ENCODE measurements at regions not wholly inside any gene's neighbourhood (a gene's known extent, or its start where the extent isn't known, plus 50 kb on each side); places are given as distances from the start of the nearest gene placed in this dataset.

DNA sequence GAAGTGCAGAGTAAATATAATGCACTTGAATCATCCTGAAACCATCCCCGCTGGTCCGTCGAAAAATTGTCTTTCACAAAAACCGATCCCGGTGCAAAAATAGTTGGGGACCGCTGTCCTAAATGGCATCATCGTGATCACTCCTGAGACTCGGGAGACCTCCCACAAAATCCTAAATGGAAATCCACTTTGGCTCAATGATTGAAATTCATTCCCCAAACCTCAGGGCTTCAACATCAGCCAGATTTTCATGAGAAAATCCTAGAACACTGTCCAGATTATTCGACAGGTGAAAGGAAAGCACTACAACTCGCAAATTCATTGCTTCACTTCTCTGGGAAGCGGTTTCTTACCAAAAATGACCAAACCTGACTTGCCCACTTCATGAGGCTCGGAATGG is 335.3 kb upstream of the ZNF507 start:
- no peak for DNase-seq
- H3K9me3 ChIP-seq, result no peaks in the 10 kb centered on the region
- no peaks in the 10 kb centered on the region for H3K36me3 ChIP-seq
- no peaks in the 10 kb centered on the region for H3K4me1 ChIP-seq
- no peaks in the 10 kb centered on the region for H3K27me3 ChIP-seq
- no peak overlapping the region for H3K27ac ChIP-seq
- H3K4me3 ChIP-seq, result no peak overlapping the region
- H3K9ac ChIP-seq (ENCODE audit: low read depth in 2 of 2, low read length in 2 of 2), result no peak overlapping the region
- intact Hi-C loops (cut with DNase I), result no loop called here
- TF ChIP-seq, protein P1, sequence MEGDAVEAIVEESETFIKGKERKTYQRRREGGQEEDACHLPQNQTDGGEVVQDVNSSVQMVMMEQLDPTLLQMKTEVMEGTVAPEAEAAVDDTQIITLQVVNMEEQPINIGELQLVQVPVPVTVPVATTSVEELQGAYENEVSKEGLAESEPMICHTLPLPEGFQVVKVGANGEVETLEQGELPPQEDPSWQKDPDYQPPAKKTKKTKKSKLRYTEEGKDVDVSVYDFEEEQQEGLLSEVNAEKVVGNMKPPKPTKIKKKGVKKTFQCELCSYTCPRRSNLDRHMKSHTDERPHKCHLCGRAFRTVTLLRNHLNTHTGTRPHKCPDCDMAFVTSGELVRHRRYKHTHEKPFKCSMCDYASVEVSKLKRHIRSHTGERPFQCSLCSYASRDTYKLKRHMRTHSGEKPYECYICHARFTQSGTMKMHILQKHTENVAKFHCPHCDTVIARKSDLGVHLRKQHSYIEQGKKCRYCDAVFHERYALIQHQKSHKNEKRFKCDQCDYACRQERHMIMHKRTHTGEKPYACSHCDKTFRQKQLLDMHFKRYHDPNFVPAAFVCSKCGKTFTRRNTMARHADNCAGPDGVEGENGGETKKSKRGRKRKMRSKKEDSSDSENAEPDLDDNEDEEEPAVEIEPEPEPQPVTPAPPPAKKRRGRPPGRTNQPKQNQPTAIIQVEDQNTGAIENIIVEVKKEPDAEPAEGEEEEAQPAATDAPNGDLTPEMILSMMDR (IDR thresholded peaks at IDR 0.05), result no peak

DNA sequence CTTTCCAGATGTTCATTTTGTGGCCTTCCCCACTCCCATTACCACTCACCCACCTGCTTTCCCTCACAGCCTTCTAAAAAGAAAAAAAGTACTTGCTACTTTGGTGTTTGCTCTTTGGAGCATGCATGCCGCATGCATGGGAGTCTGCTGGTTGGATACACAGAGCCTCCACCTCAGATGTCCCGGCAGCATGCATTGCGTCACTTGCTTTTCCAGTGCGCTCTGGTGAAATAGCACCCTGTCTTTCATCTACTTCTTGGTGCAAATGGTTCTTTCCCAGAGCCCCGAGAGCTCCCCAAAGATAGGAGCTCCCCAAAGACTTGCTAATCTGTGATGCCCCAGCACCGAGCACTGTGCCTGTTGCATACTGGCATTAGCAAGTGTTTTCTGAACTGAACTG is 333.2 kb upstream of the ZNF507 start:
- Histone ChIP-seq H3K9me3 (no peaks in the 10 kb centered on the region), H3K4me1 (no peaks in the 10 kb centered on the region), H3K27ac (no peak overlapping the region), H3K9ac (ENCODE audit: low read depth in 2 of 2, low read length in 2 of 2) (no peak overlapping the region), H3K36me3 (no peaks in the 10 kb centered on the region), H3K27me3 (no peaks in the 10 kb centered on the region), H3K4me3 (no peak overlapping the region)
- TF ChIP-seq, protein P1 (IDR thresholded peaks at IDR 0.05), result no peak
- intact Hi-C loops (cut with DNase I), result no loop called here
- no peak for DNase-seq

DNA sequence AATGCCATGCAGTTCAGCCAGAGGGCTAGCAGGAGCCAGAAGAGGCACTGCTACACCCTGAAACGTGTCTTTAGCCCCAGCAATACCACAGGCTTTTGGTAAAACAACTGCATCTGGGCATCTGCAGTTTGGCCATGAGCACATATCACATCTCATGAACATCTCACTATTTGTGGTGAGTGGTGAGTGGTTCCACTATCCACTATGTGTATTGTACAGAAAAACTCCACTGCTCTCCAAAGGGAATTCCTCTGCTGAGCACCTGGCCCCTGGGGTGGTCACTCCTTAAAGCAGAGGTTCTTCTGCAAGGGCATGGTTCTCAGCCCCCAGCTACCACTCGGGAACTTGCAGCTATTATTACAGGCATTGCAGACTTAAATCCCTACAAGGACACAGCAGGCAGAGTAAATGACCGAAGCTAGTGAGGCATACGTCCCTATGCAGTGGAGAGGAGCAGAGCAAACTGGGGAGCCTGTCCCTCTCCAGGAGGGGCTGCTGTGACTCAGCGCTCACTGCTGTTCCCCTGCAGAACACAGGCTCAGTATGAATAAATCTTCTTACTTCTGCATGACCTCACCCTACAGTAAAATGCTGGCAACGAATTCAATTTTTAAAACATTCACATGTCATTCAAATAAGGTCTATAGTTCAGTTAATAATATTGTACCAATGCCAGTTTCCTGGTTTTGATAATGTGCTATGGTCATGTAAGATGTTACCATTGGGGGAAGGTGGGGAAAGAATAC is 332.4 kb upstream of the ZNF507 start:
- Histone ChIP-seq H3K36me3 (no peaks in the 10 kb centered on the region), H3K9ac (ENCODE audit: low read depth in 2 of 2, low read length in 2 of 2) (no peak overlapping the region), H3K27me3 (no peaks in the 10 kb centered on the region), H3K4me3 (no peak overlapping the region), H3K4me1 (no peaks in the 10 kb centered on the region), H3K9me3 (no peaks in the 10 kb centered on the region), H3K27ac (no peak overlapping the region)
- intact Hi-C loops (cut with DNase I), result no loop called here
- no peak for DNase-seq
- TF ChIP-seq, protein P1 (IDR thresholded peaks at IDR 0.05), result no peak

DNA sequence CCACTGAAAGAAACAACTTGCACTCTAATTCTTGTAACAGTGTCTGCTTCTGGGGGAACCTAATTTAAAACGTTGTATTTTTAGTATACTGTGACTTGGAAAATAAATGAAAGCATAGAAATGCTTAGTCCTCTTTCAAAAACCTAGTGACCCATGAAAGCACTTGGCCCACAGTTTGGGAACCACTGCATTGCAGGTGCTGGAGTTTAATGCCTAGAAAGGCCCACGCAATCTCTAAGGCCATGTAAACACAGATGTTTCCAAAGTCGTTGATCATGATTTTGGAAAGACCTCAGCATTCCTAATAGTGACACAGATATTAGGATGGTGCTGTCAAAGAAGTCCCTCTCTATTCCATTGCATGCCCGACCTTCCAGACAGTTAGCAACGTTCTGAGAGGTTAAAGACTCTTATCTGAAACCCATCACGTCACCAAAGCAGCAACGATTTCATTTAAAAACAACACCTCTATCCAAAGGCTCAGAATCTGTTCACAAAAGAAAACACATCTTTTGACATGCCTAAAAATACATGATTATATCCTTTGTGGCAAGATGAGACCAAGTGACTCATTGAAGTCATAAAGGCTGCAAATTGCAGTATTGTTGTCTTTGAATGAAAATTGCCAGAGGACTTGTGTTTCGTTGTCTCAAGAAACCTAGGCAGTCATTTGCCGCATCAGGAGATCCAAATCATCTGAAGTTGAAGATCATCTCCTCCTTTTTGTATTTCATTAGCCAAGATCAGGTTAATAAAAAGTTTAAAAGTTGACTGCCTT is 328.0 kb upstream of the ZNF507 start:
- TF ChIP-seq, protein P1 (IDR thresholded peaks at IDR 0.05), result no peak

DNA sequence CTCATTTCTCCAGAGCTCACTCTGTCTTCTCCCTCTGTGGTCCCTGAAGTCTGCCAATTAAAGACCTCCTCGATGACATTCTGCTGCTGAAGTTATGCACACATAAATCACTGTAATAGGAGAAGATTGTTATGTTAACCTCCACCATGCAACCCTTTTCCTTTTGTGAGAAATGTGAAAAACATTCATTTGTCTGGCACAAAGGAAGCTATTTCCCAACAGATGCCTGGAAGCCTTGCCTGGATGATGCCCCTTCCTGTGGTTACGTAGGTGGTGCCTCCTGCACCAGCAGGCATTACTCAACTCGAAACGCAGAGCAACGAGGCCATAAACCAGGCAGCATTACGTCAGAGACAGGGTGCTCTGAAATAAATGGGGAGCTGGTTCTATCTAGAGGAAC is 327.4 kb upstream of the ZNF507 start:
- Histone ChIP-seq H3K36me3 (no peaks in the 10 kb centered on the region), H3K4me3 (no peak overlapping the region), H3K27me3 (no peaks in the 10 kb centered on the region), H3K9ac (ENCODE audit: low read depth in 2 of 2, low read length in 2 of 2) (no peak overlapping the region), H3K9me3 (no peaks in the 10 kb centered on the region), H3K4me1 (no peaks in the 10 kb centered on the region), H3K27ac (no peak overlapping the region)
- DNase-seq, result no peak
- TF ChIP-seq, protein P1 (IDR thresholded peaks at IDR 0.05), result no peak
- intact Hi-C loops (cut with DNase I), result no loop called here

More for the DNA sequence above, 328.0 kb upstream of the ZNF507 start:
- Histone ChIP-seq H3K4me3 (no peak overlapping the region), H3K9ac (ENCODE audit: low read depth in 2 of 2, low read length in 2 of 2) (no peak overlapping the region), H3K36me3 (no peaks in the 10 kb centered on the region), H3K4me1 (no peaks in the 10 kb centered on the region), H3K27ac (no peak overlapping the region), H3K9me3 (no peaks in the 10 kb centered on the region), H3K27me3 (no peaks in the 10 kb centered on the region)
- intact Hi-C loops (cut with DNase I), result no loop called here
- no peak for DNase-seq
